HepG2 (cell line): ENCODE measurements at regions not wholly inside any gene's neighbourhood (a gene's known extent, or its start where the extent isn't known, plus 50 kb on each side); places are given as distances from the start of the nearest gene placed in this dataset.

Experiments
- ATAC-seq: fragments of 200-7000 bp; cut with Tn5 transposase; 3 replicates; pipeline ENCODE4 v1.9.1; 2020; ENCODE audit warnings: mild to moderate bottlenecking, moderate library complexity
- BruUV-seq: library from RNA; stranded (reverse); fragments of 400-500 nt; replicated peaks from 2 replicates; lab custom pipeline; 2021; lab: Mats Ljungman, UMichigan
- CTCF ChIA-PET: fragments of 300-600 bp; formaldehyde crosslinking; extraction: SDS; loops from one replicate; lab custom pipeline; 2021; ENCODE audit warnings: low total read pairs, inconsistent platforms, low intra/inter-chr PET ratio; lab: Yijun Ruan, JAX
- POLR2A ChIA-PET: fragments of 350-600 bp; sonication (Branson Sonifier 250); formaldehyde crosslinking; loops from one replicate; lab custom pipeline; 2020; ENCODE audit warnings: antibody characterized with exemption, inconsistent platforms; lab: Yijun Ruan, JAX
- DNase-seq: peaks from one replicate; pipeline ENCODE4 v3.0.0-alpha.2; 2015; ENCODE audit warnings: low spot score
- FAIRE-seq: peaks from 3 replicates; lab custom pipeline; 2011; peaks lifted over from hg19 to GRCh38; lab: Jason Lieb, UNC
- H2AFZ ChIP-seq: one replicate; pipeline ENCODE4 v1.6.1; 2011; ENCODE audit warnings: low read length, inconsistent platforms
- H3K27ac ChIP-seq: fragments of 300-600 bp; 3 replicates; pipeline ENCODE4 v1.8.0; 2011; ENCODE audit warnings: mixed run types, mild to moderate bottlenecking, mixed read lengths, low read length, inconsistent platforms; ENCODE audit not compliant: insufficient read depth; ENCODE audit errors: extremely low read length
- H3K27me3 ChIP-seq, 2 experiments: fragments of 200-600 bp in 1 of 2; 2 replicates in 1 of 2; 3 replicates in 1 of 2; pipeline versions ENCODE4 v1.6.0 to v1.8.0; 2011; ENCODE audit warnings: low read length in 2 of 2, mild to moderate bottlenecking in 2 of 2, moderate library complexity in 2 of 2, inconsistent platforms in 1 of 2; ENCODE audit not compliant: insufficient read depth in 2 of 2, control insufficient read depth in 1 of 2
- H3K36me3 ChIP-seq, 2 experiments: fragments of 200-600 bp in 1 of 2; replicated peaks in 1 of 2; 2 replicates in 1 of 2; 3 replicates in 1 of 2; pipeline versions ENCODE4 v1.5.1 to v1.8.0; 2011; ENCODE audit warnings: low read length in 2 of 2, inconsistent platforms in 1 of 2; ENCODE audit not compliant: insufficient read depth in 2 of 2, control insufficient read depth in 1 of 2
- H3K4me1 ChIP-seq: 2 replicates; pipeline ENCODE4 v1.5.1; 2012; ENCODE audit warnings: low read length, inconsistent platforms; ENCODE audit not compliant: insufficient read depth
- H3K4me2 ChIP-seq: 2 replicates; pipeline ENCODE4 v1.6.0; 2011; ENCODE audit warnings: low read depth, low read length, inconsistent platforms
- H3K4me3 ChIP-seq, 3 experiments: fragments of 200-600 bp in 1 of 3; sonication (generic), shearing (Covaris generic) in 1 of 3; replicated peaks in 1 of 3; 2 replicates each; pipeline ENCODE4 v1.5.1; 2011 to 2016; ENCODE audit warnings: low read length in 3 of 3, inconsistent platforms in 2 of 3, low read depth in 2 of 3, mild to moderate bottlenecking in 2 of 3, control low read depth in 1 of 3, mixed read lengths in 1 of 3; ENCODE audit not compliant: insufficient read depth in 1 of 3
- H3K79me2 ChIP-seq: one replicate; pipeline ENCODE4 v1.6.1; 2011; ENCODE audit warnings: low read length, inconsistent platforms; ENCODE audit not compliant: insufficient read depth
- H3K9ac ChIP-seq: 2 replicates; pipeline ENCODE4 v1.6.0; 2011; ENCODE audit warnings: mild to moderate bottlenecking, low read depth, low read length, inconsistent platforms; ENCODE audit not compliant: insufficient read depth
- H3K9me3 ChIP-seq: 2 replicates; pipeline ENCODE4 v1.5.1; 2012; ENCODE audit warnings: mild to moderate bottlenecking, low read length
- H4K20me1 ChIP-seq: 2 replicates; pipeline ENCODE4 v1.6.0; 2011; ENCODE audit warnings: inconsistent platforms, mild to moderate bottlenecking, low read length, moderate library complexity; ENCODE audit not compliant: insufficient read depth
- GMEB1 ChIP-seq: sonication (generic); formaldehyde crosslinking; IDR thresholded peaks from 2 replicates; pipeline ENCODE4 v1.5.1; 2020; ENCODE audit warnings: missing genetic modification reagents, mild to moderate bottlenecking, borderline replicate concordance
- MBD4 ChIP-seq: IDR thresholded peaks from 2 replicates; pipeline ENCODE4 v1.6.1; 2012; ENCODE audit warnings: low read length, inconsistent platforms, borderline replicate concordance
- TP53 ChIP-seq: sonication (generic); formaldehyde crosslinking; conservative IDR thresholded peaks from 2 replicates; pipeline ENCODE4 v1.4.0; 2020; ENCODE audit warnings: missing genetic modification reagents
- YEATS4 ChIP-seq: sonication (generic); formaldehyde crosslinking; IDR thresholded peaks from 2 replicates; pipeline ENCODE4 v1.4.0; 2020; ENCODE audit warnings: missing genetic modification reagents, borderline replicate concordance
- ZGPAT ChIP-seq: IDR thresholded peaks from 2 replicates; pipeline ENCODE4 v1.6.1; 2016; ENCODE audit warnings: mild to moderate bottlenecking
- ZNF143 ChIP-seq: sonication (generic); formaldehyde crosslinking; IDR thresholded peaks from 2 replicates; pipeline ENCODE4 v1.4.0; 2020; ENCODE audit warnings: missing genetic modification reagents
- ZNF446 ChIP-seq: sonication (generic); formaldehyde crosslinking; IDR thresholded peaks from 2 replicates; pipeline ENCODE4 v1.5.0; 2020; ENCODE audit warnings: mild to moderate bottlenecking, missing genetic modification reagents
- ZNF547 ChIP-seq: sonication (generic); formaldehyde crosslinking; IDR thresholded peaks from 2 replicates; pipeline ENCODE4 v1.5.1; 2020; ENCODE audit warnings: mild to moderate bottlenecking, missing genetic modification reagents
- ZSCAN9 ChIP-seq: IDR thresholded peaks from 2 replicates; pipeline ENCODE4 v1.6.1; 2016; ENCODE audit warnings: borderline replicate concordance
- WGBS: methylation state at CpG from one replicate; pipeline ENCODE4 v1.1.6; 2017; ENCODE audit warnings: low lambda C conversion rate; 5-methylcytosine and 5-hydroxymethylcytosine counted together
- in situ Hi-C: cut with HindIII; loops from 2 replicates; pipeline ENCODE4 v1.10.0; 2017; ENCODE audit warnings: low pct_unique_long_range_greater_than_20kb; ENCODE audit not compliant: extremely low pct_ligation_motif_present
- intact Hi-C: fragments of 100-400 bp; cut with micrococcal nuclease; formaldehyde crosslinking; loops from one replicate; pipeline ENCODE4 v1.10.0; 2022; ENCODE audit not compliant: unreplicated experiment

GRCh38 chr11:129747071-129747470 is 68.6 kb upstream of the TMEM45B start:
- Histone ChIP-seq H3K4me1 (peaks cover 6% of the 10 kb centered on the region), H2AFZ (no peak overlapping the region), H3K4me3 (no peak overlapping the region), H3K79me2 (no peaks in the 10 kb centered on the region), H4K20me1 (no peaks in the 10 kb centered on the region; the same call in 1 of the 2 replicates), H3K27me3 (peaks cover 3 to 35% of the 10 kb centered on the region in 2 experiments; a peak in 4 of 5 replicates), H3K9me3 (no peaks in the 10 kb centered on the region), H3K4me2 (no peak overlapping the region), H3K36me3 (no peaks in the 10 kb centered on the region), H3K27ac (no peak overlapping the region), H3K9ac (no peak overlapping the region)
- in situ Hi-C loops (loop anchor here (5.0 kb wide), 1 partner anchor 380 kb away; no protein-coding TSS in a partner anchor), intact Hi-C loops (no loop called here)
- FAIRE-seq = no peak
- WGBS = 47% methylated on average over 6 of the region's 6 CpGs
- DNase-seq = no peak
- POLR2A ChIA-PET = no interaction called here
- no peak for ATAC-seq
- no TSS peak for BruUV-seq
- CTCF ChIA-PET = interaction anchor here (7.6 kb wide), 1 partner anchor 384 kb away, joined by 122 read pairs; no protein-coding TSS in a partner anchor
- no peak for TF ChIP-seq ZSCAN9 (CRISPR knock-in tag)

GRCh38 chr11:129749141-129749540 is 66.5 kb upstream of the TMEM45B start:
- TF ChIP-seq MBD4 (no peak), ZNF143 (no peak), TP53 (CRISPR knock-in tag) (no peak), ZNF547 (CRISPR knock-in tag) (no peak), ZNF446 (CRISPR knock-in tag) (no peak), YEATS4 (CRISPR knock-in tag) (no peak), ZGPAT (CRISPR knock-in tag) (no peak), GMEB1 (CRISPR knock-in tag) (no peak)
- BruUV-seq = no TSS peak
- no peak overlapping the region for H3K27ac ChIP-seq
- DNase-seq (no peak), ATAC-seq (no peak), FAIRE-seq (no peak)
- no peak overlapping the region for H3K4me2 ChIP-seq
- ChIA-PET POLR2A (no interaction called here), CTCF (interaction anchor here (7.6 kb wide), 1 partner anchor 386 kb away, joined by 122 read pairs; no protein-coding TSS in a partner anchor)
- in situ Hi-C loops = loop anchor here (5.0 kb wide), 1 partner anchor 382 kb away; no protein-coding TSS in a partner anchor
- H3K27me3 ChIP-seq = peaks cover 3 to 25% of the 10 kb centered on the region in 2 experiments; a peak in 3 of 5 replicates
- H3K36me3 ChIP-seq = no peaks in the 10 kb centered on the region
- intact Hi-C loops = no loop called here
- peaks cover 6% of the 10 kb centered on the region for H3K4me1 ChIP-seq
- no peaks in the 10 kb centered on the region; the same call in 1 of the 2 replicates for H4K20me1 ChIP-seq
- H3K4me3 ChIP-seq = no peak overlapping the region
- no peak overlapping the region for H3K9ac ChIP-seq
- no peaks in the 10 kb centered on the region for H3K9me3 ChIP-seq
- no peak overlapping the region for H2AFZ ChIP-seq
- 27% methylated on average over 5 of the region's 5 CpGs for WGBS
- no peaks in the 10 kb centered on the region for H3K79me2 ChIP-seq
